ENCODE measurements at regions not wholly inside any gene's neighbourhood (a gene's known extent, or its start where the extent isn't known, plus 50 kb on each side); places are given as distances from the start of the nearest gene placed in this dataset.

- Histone ChIP-seq H3K27me3 (no peaks in the 10 kb centered on the region), H3K9me3 (ENCODE audit: low read depth) (no peaks in the 10 kb centered on the region), H3K9me2 (replicated peaks; ENCODE audit: insufficient read depth) (no peaks in the 10 kb centered on the region), H3K4me1 (ENCODE audit: insufficient read depth) (peaks cover 4% of the 10 kb centered on the region), H2AFZ (no peak overlapping the region), H3K27ac (no peak overlapping the region), H3K36me3 (replicated peaks; ENCODE audit: insufficient read depth, low read depth) (no peaks in the 10 kb centered on the region), H3K4me3 (no peak overlapping the region), H4K20me1 (ENCODE audit: insufficient read depth, poor library complexity, severe bottlenecking) (no peaks in the 10 kb centered on the region), H3K79me2 (no peaks in the 10 kb centered on the region), H3K4me2 (no peak overlapping the region)
- TF ChIP-seq EZH2 (IDR thresholded peaks at IDR 0.05; ENCODE audit: borderline replicate concordance) (no peak), EZH2phosphoT487 (IDR thresholded peaks at IDR 0.05; ENCODE audit: low read depth, severe bottlenecking, unreplicated experiment) (no peak), CTCF (IDR thresholded peaks at IDR 0.05; ENCODE audit: poor library complexity) (no peak)
- WGBS (ENCODE audit: low lambda C conversion rate, missing lambda C conversion rate) = 82% methylated on average over 6 of the region's 6 CpGs
- no peak for DNase-seq (ENCODE audit: low spot score)
These were observed 463.9 kb upstream of the HS6ST1 start for GRCh38 chr2:128782411-128783192.

DNA sequence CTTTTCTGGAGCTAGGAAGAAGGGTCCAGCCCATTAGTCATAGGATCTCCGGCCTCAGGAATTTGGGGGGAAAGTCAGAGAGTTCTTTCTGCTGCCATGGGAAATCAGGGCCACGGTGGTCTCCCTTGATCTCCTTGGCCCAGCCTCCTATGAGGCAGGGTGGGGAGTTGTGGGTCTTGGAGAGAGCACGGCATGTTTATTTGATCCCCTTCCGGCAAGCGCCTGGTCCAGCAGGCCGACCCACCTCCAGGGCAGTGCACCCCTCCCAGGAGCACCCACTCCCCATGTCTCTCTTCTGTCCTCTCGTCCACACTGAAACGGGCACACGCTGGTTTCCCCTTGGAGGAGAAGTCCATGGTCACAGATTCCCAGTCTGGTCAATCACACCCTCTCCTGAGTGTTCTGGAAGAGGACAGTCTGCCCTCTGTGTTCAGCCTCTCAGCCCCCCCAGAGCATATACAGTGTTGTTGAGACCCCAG, 464.6 kb upstream of the HS6ST1 start:
- WGBS (ENCODE audit: low lambda C conversion rate, missing lambda C conversion rate) = 94% methylated on average over 9 of the region's 9 CpGs
- no peaks in the 10 kb centered on the region for H4K20me1 ChIP-seq (ENCODE audit: insufficient read depth, poor library complexity, severe bottlenecking)
- no peaks in the 10 kb centered on the region for H3K9me3 ChIP-seq (ENCODE audit: low read depth)
- no peak overlapping the region for H3K4me3 ChIP-seq
- DNase-seq (ENCODE audit: low spot score) = no peak
- no peak for TF ChIP-seq EZH2 (IDR thresholded peaks at IDR 0.05; ENCODE audit: borderline replicate concordance)
- no peak for TF ChIP-seq CTCF (IDR thresholded peaks at IDR 0.05; ENCODE audit: poor library complexity)
- no peak for TF ChIP-seq EZH2phosphoT487 (IDR thresholded peaks at IDR 0.05; ENCODE audit: low read depth, severe bottlenecking, unreplicated experiment)
- no peaks in the 10 kb centered on the region for H3K27me3 ChIP-seq
- H3K36me3 ChIP-seq (replicated peaks; ENCODE audit: insufficient read depth, low read depth) = no peaks in the 10 kb centered on the region
- H3K27ac ChIP-seq = no peak overlapping the region
- H3K9me2 ChIP-seq (replicated peaks; ENCODE audit: insufficient read depth) = no peaks in the 10 kb centered on the region
- no peaks in the 10 kb centered on the region for H3K79me2 ChIP-seq
- peaks cover 4% of the 10 kb centered on the region for H3K4me1 ChIP-seq (ENCODE audit: insufficient read depth)
- no peak overlapping the region for H3K4me2 ChIP-seq
- H2AFZ ChIP-seq = no peak overlapping the region

- H3K9me3 ChIP-seq (ENCODE audit: low read depth) = no peaks in the 10 kb centered on the region
- H3K4me3 ChIP-seq = no peak overlapping the region
- no peak overlapping the region for H2AFZ ChIP-seq
- H4K20me1 ChIP-seq (ENCODE audit: insufficient read depth, poor library complexity, severe bottlenecking) = no peaks in the 10 kb centered on the region
- 89% methylated on average over 10 of the region's 10 CpGs for WGBS (ENCODE audit: low lambda C conversion rate, missing lambda C conversion rate)
- H3K79me2 ChIP-seq = no peaks in the 10 kb centered on the region
- DNase-seq (ENCODE audit: low spot score) = no peak
- H3K4me1 ChIP-seq (ENCODE audit: insufficient read depth) = peaks cover 4% of the 10 kb centered on the region
- H3K9me2 ChIP-seq (replicated peaks; ENCODE audit: insufficient read depth) = no peaks in the 10 kb centered on the region
- H3K27me3 ChIP-seq = no peaks in the 10 kb centered on the region
- TF ChIP-seq EZH2phosphoT487 (IDR thresholded peaks at IDR 0.05; ENCODE audit: low read depth, severe bottlenecking, unreplicated experiment) (no peak), CTCF (IDR thresholded peaks at IDR 0.05; ENCODE audit: poor library complexity) (no peak), EZH2 (IDR thresholded peaks at IDR 0.05; ENCODE audit: borderline replicate concordance) (no peak)
- H3K4me2 ChIP-seq = no peak overlapping the region
- H3K27ac ChIP-seq = no peak overlapping the region
- no peaks in the 10 kb centered on the region for H3K36me3 ChIP-seq (replicated peaks; ENCODE audit: insufficient read depth, low read depth)
These were observed 465.2 kb upstream of the HS6ST1 start for GRCh38 chr2:128783896-128784295.
